CD4-positive, alpha-beta T cell treated with Interleukin-1 beta for 1 hour (primary cell): ENCODE measurements at regions not wholly inside any gene's neighbourhood (a gene's known extent, or its start where the extent isn't known, plus 50 kb on each side); places are given as distances from the start of the nearest gene placed in this dataset.

Source experiments
- DNase-seq, 2 donors: peaks; one replicate each; pipeline ENCODE4 v3.0.0-alpha.2; 2020 to 2022

DNA sequence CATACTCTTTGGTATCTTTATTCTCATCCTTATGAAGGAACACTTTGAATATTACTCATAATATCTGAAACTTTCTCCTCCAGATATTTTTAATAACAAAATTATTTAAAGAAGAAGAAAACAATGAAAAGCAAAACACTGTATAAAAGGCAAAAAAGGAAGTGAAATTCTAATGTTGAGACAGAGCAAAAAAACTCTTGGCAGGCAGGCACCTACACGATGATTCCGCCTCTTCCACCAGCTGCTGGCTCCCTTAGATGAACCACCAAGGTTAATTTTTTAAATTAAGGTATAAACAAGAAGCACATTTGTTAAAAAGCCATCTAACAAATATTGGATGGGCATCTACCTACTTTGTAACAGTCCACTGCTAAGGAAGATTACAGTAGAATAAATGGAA is 434.7 kb downstream of the EPHA4 start:
- no peak for DNase-seq

DNA sequence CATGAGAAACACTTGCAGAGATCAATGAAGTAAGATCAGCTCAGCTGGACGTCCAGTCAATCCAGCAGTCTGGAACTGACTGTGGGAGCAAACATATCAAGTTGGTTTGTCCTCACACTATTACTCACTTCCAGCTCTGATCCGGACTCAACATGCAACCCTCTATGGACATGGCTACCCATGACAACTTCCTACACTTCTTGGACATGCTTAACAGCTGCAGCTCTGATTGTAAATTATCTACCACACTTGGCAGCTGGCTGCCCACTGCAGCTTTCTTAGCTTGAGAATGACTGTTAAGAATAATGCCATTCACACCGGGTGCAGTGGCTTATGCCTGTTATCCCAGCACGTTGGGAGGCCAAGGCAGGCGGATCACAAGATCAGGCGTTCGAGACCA is 429.8 kb downstream of the EPHA4 start:
- no peak for DNase-seq

DNA sequence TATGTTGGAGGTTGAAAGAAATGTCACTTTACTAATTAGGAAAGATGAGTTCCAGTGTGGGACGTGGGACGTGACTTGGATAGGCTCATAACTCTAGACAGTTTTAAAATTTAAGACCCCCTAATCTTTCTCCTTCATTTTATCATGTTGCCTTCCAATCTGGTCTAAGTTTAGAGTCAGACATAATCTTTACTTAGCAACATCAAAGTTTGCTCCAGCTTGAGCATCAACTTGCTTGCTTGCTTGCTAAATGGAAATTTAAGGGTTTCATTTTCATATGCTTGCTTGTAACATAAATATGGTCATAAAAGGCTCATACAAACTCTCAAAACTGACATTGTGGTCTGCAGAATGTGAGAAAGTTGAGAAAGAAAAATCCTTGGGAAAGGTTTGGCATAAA is 428.9 kb downstream of the EPHA4 start:
- no peak for DNase-seq

DNA sequence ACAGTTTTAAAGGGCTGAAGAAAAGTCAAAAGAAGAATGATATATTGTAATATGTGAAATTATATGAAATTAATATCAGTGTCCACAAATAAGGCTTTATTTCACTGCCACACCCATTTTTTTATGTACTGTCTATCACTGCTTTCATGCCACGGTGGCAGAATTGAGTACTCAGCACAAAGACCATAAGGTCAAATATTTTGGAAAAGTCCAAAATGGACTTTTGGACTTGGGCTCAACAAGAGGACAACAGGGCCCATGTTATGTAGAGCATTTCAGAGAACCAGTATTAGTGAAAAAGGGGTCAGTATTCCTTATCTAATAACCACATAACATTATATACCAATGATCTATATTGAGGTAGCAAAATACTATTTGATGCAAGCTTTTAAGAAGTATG is 427.2 kb downstream of the EPHA4 start:
- no peak for DNase-seq

DNA sequence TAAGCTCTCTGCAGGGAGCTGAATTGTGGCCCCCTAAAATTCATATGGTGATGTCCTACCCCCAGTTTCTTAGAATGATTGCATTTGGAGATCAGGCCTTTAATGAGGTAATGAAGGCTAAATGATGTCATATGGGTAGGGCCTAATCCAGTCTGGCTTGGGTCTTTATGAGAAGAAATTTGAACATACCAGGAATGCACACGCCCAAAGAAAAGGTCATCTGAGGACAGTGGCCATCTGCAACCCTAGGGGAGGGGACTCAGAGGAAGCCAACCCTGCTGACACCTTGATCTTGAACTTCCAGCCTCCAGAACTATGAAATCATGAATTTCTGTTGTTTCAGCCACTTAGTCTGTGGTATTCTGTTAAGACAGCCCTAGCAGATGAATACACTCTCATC is 426.7 kb downstream of the EPHA4 start:
- no peak for DNase-seq

DNA sequence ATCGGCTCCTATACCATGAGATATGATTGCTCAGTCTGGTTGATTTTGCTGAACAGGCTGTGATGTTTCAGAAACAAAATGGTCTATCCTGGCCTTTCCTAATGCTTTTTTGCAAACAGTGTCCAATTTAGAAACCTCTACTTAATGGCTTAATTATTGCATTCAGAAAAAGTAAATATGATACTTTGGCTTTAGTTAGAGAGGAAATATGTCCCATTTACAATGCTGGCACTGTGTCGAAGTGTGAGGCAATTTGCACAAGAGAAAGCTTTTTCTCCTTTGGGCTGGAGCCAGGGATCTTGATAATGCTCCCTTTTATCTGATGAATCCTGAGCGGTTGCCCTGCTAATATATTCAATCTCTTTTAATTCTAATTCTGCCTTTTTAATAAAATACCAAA is 418.9 kb downstream of the EPHA4 start:
- DNase-seq: no peak

DNA sequence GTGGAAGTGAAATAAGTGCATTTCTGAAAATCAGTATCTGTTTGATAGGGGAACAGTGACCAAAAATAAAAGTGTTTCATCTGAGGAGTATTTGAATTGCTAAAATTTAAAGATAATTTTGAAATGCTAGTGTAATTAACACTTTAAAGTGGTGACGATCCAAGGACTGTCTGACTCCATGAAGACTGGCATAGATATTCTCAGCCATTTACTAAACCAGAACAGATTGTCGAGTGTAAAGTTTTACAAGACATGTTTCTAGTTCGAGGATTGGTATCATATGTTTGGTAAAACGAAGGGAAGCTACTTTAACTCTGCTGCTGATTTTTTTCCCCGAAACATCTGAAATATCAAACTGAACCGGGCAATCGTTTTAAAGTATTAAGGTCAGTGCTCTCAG is 417.9 kb downstream of the EPHA4 start:
- no peak for DNase-seq

DNA sequence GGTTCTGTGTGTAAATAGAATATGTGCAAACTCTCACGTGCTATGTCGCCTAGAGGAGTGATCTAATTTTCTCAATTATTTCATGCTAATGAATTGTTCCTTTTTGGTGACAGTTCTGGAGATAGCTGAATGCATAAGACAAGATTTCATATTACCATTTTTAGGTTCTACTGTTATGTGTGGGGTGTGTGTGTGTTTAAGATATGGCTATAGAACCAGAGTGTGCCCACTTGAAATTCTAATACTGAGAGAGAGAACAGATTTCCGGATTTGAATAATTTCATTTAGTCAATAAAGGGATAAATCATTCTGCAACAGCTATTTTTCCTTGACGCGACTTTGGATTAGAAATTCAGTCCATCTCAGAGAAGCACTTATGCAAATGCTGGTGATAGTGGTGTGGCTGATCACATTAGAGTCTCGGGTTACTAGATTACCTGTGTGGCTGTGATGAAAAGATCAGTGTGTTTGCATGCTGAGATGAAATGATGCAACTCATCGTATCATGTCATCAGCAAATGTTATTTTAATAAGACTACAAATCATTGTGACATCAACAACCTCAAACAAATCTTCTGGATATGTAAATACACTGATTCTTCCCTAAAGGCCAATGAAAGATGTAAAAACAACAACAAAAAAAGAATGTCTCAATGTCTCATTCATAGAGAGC is 415.9 kb downstream of the EPHA4 start:
- no peak for DNase-seq

DNA sequence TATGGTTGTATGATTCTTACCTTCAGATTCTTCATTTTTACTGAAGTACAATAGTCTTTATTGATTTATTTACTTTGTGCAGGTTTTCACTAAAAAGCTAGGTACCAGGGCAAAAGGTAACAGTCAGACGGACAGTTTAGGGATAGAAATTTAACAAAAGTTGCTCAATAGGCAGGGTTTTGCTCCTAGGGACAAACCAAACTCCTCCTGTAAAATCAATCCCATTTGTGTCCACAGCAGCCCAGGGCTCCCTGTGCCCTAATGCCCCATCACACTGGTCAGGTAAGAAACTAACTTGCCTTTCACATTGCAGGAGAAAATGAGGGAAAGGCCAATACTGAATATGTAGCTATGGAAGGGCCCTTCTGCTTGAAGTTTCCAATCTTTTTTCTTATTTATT is 410.9 kb downstream of the EPHA4 start:
- DNase-seq: no peak

DNA sequence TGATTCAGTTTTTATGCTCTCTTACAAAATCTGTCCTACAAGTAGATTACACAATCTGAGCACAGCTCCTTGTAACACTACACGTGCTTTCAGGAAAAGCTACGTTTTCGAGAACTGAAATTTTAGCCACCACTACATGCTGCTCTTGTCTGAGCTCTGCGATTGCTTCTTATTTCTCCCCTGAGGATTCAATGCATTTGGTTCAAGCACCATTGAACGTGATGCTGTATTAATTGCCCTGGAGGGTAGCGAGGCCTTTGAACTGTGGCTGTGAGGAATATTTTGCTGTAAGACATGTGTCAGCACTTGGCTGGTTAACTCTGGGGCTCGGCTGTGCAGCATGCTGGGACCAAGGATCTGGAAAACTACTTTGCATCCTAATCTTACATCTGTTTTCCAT is 405.8 kb downstream of the EPHA4 start:
- DNase-seq: no peak

DNA sequence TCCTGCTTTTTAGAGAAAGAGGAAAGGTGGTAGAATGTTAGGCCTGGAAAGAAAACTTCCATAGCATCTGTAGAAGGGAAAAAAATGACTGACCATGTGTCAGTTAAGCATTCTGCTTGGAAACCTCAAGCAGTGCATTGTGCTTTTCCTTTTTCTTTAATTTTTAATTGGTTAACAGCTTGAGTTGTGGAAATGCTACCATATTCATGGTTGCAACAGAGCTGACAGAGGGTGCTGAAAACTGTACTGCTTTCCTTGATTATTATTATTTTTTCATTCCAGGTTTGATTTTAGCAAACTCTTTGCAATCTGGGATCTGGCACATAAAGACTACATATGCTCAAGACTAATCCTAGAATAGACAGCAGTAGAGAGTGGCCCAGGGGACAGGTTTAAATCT is 404.5 kb downstream of the EPHA4 start:
- DNase-seq: no peak

DNA sequence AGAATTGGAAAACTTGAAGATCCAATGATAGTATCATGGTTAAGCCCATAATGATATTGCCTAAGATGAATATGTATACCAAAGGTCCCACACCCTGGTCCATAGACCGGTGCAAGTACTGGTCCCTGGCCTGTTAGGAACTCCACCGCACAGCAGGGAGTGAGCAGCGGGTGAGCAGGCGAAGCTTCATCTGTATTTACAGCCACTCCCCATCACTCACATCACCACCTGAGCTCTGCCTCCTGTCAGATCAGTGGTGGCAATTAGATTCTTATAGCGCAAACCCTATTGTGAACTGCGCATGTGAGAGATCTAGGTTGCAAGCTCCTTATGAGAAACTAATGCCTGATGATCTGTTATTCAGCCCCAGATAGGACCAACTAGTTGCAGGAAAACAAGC is 402.4 kb downstream of the EPHA4 start:
- no peak for DNase-seq

DNA sequence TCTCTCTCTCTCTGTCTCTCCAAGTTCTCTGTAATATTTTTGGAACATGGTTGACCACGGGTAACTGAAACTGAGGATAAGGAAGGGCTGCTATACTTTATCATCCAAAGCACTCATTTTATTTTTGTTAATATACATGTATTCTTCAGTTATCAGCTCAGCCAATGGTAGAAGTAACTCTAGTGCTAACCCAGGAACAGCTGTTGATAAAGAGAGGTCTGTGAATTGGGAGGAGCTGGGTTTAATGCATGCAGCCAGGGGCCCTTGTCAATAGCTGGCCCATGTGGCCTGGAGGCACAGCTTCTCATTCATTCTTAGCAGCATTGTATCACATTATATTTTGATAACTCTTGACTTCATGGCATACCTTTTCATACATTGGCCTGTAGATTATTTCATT is 401.6 kb downstream of the EPHA4 start:
- DNase-seq: no peak

DNA sequence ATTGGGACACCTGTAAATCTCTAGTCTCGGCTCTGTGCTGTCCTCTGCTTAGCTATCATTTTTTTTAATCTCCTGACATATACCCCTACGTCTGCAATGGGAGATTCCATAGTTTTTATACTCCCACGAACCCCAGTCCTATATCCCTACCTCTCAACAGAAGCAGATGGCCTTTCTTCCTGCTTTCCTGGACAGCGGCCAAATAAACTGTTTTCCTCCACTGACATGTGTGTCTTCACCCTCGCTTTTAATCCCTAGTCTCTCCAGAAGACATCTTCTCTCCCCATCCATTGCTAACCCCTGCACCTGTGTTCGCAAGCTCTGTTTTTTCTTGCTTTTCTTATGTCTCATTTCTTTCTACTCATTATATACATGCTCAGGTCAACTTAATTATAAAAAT is 395.4 kb downstream of the EPHA4 start:
- no peak for DNase-seq

DNA sequence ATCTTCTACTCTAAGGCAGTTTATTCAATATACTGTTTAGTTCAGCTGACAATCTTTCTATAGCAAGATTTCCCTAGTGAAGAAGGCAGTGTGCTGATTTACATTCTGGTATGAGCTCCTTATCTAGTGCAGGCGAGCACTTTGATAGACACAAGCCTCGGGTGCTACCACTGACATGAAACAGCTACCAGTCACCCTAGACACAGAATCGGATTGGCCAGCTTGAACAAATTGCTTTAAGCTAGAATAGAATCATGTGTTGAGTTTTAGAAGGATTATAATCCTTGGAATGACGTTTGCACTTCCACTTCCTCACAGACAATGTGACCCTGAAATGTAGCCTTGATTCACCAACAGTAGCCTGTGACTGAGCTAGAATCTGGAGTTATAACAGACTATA is 394.0 kb downstream of the EPHA4 start:
- no peak for DNase-seq

DNA sequence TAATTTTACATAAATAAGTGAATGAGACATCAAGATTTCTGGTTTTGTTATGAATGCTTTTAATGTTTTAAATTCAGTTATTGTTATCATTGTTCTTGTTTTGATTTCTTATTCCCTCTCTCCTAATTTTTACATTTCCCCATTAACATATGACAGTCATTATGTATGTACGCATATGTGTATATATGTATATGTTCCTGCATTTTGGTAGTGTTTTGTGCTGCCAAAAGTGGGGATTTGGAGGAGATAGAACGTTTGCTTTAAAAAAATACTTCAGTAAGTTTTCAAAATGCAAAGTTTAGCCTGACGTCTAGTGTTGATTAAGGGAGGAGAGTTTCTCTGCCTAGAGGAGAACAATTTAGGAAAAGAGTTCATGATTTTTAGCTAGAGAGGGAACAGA is 385.2 kb downstream of the EPHA4 start:
- no peak for DNase-seq

DNA sequence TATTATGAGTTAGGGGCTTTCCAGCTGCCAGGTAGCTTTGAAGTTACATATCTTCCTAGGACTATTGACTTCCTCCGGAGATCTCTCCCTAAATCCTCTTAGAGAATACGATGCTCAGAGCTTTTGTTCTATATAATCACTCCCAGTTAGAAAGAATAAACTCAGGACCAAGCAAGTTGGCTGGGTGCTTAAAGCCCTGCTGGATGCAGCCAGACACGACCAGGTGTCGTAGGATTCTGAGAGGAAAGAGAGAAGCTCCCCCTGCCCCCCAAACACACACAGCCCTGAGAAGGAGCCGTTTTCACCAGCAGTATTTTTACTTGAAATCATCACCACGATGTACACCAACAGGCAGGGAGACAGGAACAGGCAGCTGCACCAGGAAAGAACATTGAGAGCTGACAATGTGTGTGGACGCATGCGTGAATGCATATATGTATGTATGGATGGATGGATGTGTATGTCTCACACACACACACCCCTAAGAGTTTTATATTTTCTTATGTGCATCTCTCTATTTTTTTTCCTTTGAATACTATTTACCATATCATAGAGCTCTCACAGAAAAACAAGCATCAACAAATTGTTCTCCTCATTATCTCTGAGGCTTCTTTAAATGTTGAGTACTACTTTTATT is 382.6 kb downstream of the EPHA4 start:
- no peak for DNase-seq

DNA sequence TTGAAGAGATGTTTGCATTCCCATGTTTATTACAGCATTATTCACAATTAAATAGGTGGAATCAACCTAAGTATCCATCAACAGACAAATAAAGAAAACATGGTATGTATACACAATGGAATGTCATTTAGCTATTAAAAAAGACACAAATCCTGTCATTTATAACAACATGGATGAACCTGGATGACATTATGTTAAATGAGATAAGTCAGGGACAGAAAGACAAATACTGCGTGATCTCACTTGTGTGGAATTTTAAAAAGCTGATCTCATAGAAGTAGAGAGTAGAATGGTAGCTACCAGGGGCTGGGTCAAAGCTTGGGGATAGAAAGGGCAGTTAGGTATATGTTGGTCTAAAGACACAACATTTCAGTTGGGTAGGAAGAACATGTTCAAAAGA is 376.3 kb downstream of the EPHA4 start:
- no peak for DNase-seq

DNA sequence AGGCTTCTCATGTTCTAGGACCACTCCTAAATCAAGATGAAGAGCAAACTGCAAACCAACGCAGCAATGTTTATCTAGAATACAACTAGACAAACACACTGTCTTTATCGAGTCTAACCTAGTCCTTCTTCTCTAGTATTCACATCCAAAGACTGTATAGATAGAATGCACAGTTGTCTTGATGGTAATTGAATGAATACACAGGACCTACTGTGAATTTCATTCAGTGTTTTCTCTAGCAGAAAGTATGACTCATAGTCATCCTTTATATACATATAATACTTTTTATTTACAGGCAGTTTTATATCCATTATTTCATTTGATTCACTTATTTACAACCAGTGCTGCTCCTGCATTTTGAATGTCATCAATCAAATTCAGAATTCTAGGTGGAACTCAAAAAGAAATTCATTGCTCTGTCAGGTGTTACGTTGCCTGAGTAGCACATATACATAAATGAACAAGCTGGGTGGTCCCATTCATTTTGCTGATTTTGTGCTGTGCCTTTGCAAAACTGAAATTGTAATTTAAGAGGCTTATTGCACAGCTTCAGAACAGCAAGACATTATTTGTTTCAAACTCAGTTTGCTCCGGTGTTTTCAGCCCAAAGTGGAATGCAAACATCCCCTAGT is 374.8 kb downstream of the EPHA4 start:
- DNase-seq: no peak

DNA sequence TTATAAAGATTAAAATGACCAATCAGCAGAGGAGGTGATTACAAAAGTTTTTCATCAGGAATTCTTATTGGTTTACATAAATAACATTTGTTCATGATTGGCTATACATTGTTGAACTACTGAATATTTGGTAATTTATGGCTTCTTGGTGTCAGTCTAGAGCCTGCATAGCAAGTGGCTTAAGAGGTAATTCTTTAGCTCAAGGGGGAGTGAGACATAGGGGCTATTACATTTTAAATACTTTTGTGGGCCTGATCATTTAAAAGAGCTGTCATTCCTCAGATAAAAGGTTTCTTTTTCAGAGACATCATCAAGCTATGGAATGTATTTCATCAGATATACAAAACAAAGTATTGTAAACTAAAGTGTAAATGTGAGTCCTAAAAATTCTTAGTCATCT is 373.8 kb downstream of the EPHA4 start:
- no peak for DNase-seq

DNA sequence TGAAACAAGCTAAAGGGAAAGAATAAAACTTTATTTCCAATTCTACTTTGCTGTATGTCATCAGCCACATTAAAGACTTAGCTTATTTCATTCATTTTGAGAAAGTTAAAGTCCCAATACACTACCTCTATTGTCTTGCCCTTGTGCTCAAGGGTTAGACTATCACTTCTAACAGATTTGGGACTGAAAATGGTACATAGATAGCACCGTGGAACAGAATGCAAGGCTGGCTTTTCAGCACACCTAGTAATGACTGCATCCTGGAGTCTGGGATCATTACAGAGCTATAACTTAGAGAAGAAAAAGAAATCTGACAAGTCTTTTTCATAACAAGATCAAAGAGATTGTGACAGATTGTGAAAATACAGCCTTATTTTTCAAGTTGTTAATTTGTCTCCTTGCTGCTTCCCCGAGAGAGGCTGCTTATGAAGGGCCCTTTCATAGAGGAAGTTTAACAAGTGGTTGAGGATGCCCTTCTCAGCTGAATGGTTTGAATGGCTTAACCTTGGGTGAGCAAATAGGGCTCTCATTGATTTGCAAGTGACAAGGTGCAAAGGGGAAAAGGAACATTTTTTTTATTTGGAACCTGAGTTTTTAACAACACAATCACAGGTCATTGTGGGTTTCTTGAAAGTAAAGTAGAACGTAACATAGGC is 371.8 kb downstream of the EPHA4 start:
- DNase-seq: no peak

DNA sequence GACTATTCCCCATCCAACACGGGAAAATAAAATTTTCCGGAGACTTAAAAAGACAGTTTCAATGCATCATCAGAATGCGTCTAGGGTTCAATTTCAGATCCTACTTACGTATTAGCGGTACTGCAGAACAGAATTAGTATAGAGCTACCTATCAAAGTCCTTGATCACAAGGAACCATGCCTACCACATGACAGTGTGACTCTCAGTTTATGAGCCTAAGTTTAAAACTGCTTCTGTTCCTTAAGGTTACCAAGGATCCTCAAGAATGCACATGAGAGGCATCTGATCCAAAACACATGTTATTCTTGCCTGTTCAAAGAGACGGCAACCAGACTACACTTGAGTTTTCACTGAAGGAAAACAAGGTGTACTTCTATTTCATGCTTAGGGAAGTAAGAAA is 369.7 kb downstream of the EPHA4 start:
- DNase-seq: no peak

DNA sequence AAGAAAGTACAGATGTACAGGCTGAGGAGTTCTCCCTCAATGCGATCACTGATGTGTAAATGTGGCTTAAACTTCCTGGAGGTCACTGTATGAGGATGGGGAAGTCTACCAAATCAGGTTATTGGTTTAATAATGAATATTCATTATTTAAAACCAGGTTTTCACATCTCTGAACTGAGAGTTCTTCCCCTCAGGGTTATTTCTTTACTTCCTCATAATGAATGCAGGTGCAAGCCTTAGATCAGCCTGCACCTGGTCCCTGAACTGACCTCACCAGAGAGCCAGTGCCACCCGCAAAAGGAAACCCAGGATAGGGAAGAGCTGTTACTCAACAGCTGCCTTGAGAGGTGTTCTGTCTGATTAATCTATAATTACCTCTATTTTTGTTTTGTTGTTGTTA is 369.0 kb downstream of the EPHA4 start:
- peak in 1 of 2 donors; percentile 49 for DNase-seq

DNA sequence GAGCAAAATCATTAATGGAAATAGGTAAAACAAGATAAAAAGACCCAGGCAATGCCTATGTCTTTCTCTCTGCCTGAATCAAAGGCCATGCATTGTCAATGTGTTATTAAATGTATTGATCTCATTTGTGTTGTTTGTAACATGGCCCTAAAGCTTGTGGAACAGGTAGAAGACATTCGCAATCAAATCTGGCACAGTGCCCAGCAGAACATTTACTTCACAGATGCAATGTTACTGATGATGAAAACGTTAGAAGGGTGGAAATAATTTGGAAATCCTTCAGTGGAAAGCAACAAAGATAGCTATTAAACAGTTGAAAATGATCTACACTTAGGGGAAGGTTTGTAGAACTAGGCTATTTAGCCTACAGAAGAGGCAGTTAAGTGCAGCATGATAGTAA is 368.2 kb downstream of the EPHA4 start:
- no peak for DNase-seq
